B cell (primary cell): ENCODE measurements at regions not wholly inside any gene's neighbourhood (a gene's known extent, or its start where the extent isn't known, plus 50 kb on each side); places are given as distances from the start of the nearest gene placed in this dataset.

ENCODE experiments used
- CTCF ChIP-seq: fragments of 200-600 bp; IDR thresholded peaks from one replicate; pipeline ENCODE4 v1.8.0; 2022; ENCODE audit warnings: antibody characterized with exemption, mild to moderate bottlenecking
- EZH2 ChIP-seq: IDR thresholded peaks from 2 replicates; pipeline ENCODE4 v1.6.1; 2012; ENCODE audit warnings: borderline replicate concordance, low read depth, mild to moderate bottlenecking, moderate library complexity, low read length; ENCODE audit not compliant: insufficient read depth, poor library complexity, severe bottlenecking

DNA sequence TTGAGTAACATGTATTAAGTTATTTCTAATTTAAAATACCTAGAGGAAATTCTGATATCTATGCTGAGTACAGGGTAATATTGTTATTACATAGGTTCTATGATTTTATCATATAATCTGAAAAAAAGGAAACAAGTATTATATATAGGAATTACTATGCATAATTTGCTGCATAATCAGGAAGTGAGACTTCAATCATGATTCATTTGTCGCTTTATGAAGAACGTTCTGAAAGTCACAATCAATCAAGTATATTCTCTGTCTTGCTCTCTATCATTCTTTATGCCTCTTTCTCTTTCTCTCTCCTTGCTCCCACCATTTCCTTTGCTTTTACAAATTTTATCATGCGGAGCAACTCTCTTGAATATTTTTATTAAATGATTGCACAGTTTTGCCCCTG lies 1130.3 kb downstream of the PLA2G4A start:
- TF ChIP-seq CTCF: no peak
- no peak for TF ChIP-seq EZH2
